H1 (cell line): ENCODE measurements at regions not wholly inside any gene's neighbourhood (a gene's known extent, or its start where the extent isn't known, plus 50 kb on each side); places are given as distances from the start of the nearest gene placed in this dataset.
"Not testable (repeated sequence)": the region's sequence is repeated elsewhere in the genome, so short reads cannot be mapped to it uniquely, and the experiment has no call there.

ENCODE experiments used
- CTCF ChIA-PET: fragments of 300-600 bp; sonication (Branson Sonifier 250); formaldehyde crosslinking; loops from one replicate; lab custom pipeline; 2021; ENCODE audit not compliant: partially characterized antibody; lab: Charles Lee
- POLR2A ChIA-PET: fragments of 300-600 bp; sonication (Branson Sonifier 250); formaldehyde crosslinking; loops from one replicate; lab custom pipeline; 2021; ENCODE audit warnings: inconsistent platforms; ENCODE audit not compliant: partially characterized antibody; lab: Charles Lee
- DNase-seq, 2 experiments: peaks; one replicate each; pipeline versions ENCODE4 v3.0.0 to v3.0.0-alpha.2; 2010 to 2022; ENCODE audit warnings: low spot score in 2 of 2, low read depth in 1 of 2, mixed read lengths in 1 of 2
- FAIRE-seq: peaks from 2 replicates; lab custom pipeline; 2011; peaks lifted over from hg19 to GRCh38; lab: Jason Lieb, UNC
- H2AFZ ChIP-seq: 2 replicates; pipeline ENCODE4 v1.8.1; 2012; ENCODE audit warnings: low read length, inconsistent platforms
- H2AK5ac ChIP-seq: 2 replicates; pipeline ENCODE4 v1.6.1; 2013; ENCODE audit warnings: low read depth, low read length
- H2BK120ac ChIP-seq: replicated peaks from 2 replicates; pipeline ENCODE3; 2013; ENCODE audit warnings: low read depth, low read length, inconsistent platforms
- H2BK12ac ChIP-seq: 2 replicates; pipeline ENCODE4 v1.6.1; 2013; ENCODE audit warnings: low read depth, low read length
- H2BK15ac ChIP-seq: 2 replicates; pipeline ENCODE4 v1.6.1; 2013; ENCODE audit warnings: low read length
- H2BK20ac ChIP-seq: 2 replicates; pipeline ENCODE4 v1.6.1; 2013; ENCODE audit warnings: low read length
- H2BK5ac ChIP-seq: 2 replicates; pipeline ENCODE4 v1.6.1; 2013; ENCODE audit warnings: low read depth, low read length
- H3K14ac ChIP-seq: 2 replicates; pipeline ENCODE4 v1.6.1; 2013; ENCODE audit warnings: inconsistent platforms; ENCODE audit not compliant: insufficient read length
- H3K18ac ChIP-seq: 2 replicates; pipeline ENCODE4 v1.6.1; 2013; ENCODE audit warnings: low read length; ENCODE audit errors: extremely low read depth
- H3K23ac ChIP-seq: 2 replicates; pipeline ENCODE4 v1.6.1; 2013; ENCODE audit warnings: inconsistent platforms; ENCODE audit not compliant: insufficient read length
- H3K23me2 ChIP-seq: 2 replicates; pipeline ENCODE4 v1.6.1; 2013; ENCODE audit warnings: low read depth, low read length
- H3K27ac ChIP-seq: 2 replicates; pipeline ENCODE4 v1.6.1; 2011; ENCODE audit warnings: low read depth, low read length, inconsistent platforms
- H3K27me3 ChIP-seq, 4 experiments: replicated peaks in 1 of 4; 1 replicate in 1 of 4; 2 replicates in 3 of 4; pipeline versions ENCODE4 v1.6.1 to v1.8.1; 2011 to 2013; ENCODE audit warnings: low read length in 3 of 4, mild to moderate bottlenecking in 3 of 4, inconsistent platforms in 2 of 4, mixed read lengths in 2 of 4, moderate library complexity in 1 of 4; ENCODE audit not compliant: control insufficient read depth in 3 of 4, insufficient read depth in 3 of 4; ENCODE audit errors: extremely low read depth in 1 of 4
- H3K36me3 ChIP-seq, 4 experiments: 2 replicates each; pipeline versions ENCODE4 v1.6.1 to v1.8.1; 2011 to 2013; ENCODE audit warnings: mild to moderate bottlenecking in 4 of 4, low read length in 3 of 4, moderate library complexity in 2 of 4, control low read depth in 1 of 4, inconsistent platforms in 1 of 4; ENCODE audit not compliant: insufficient read depth in 4 of 4, control insufficient read depth in 2 of 4
- H3K4ac ChIP-seq: replicated peaks from 2 replicates; pipeline ENCODE3; 2013; ENCODE audit warnings: low read length, low read depth, mixed read lengths, inconsistent platforms; ENCODE audit not compliant: insufficient read length
- H3K4me1 ChIP-seq, 4 experiments: replicated peaks in 1 of 4; 1 replicate in 1 of 4; 2 replicates in 3 of 4; pipeline versions ENCODE4 v1.6.1 to v1.8.1; 2011 to 2013; ENCODE audit warnings: low read length in 3 of 4, inconsistent platforms in 2 of 4, mixed read lengths in 1 of 4; ENCODE audit not compliant: insufficient read depth in 4 of 4, control insufficient read depth in 3 of 4
- H3K4me2 ChIP-seq, 2 experiments: 2 replicates each; pipeline versions ENCODE4 v1.6.1 to v1.8.1; 2011 to 2013; ENCODE audit warnings: low read depth in 2 of 2, low read length in 2 of 2, control low read depth in 1 of 2, inconsistent platforms in 1 of 2, mild to moderate bottlenecking in 1 of 2; ENCODE audit not compliant: insufficient read depth in 1 of 2
- H3K4me3 ChIP-seq, 4 experiments: fragments of 200-600, 300-600 bp in 1 of 4; sonication (generic), shearing (Covaris generic), sonication (Bioruptor Twin) in 1 of 4; 2 replicates each; pipeline versions ENCODE4 v1.5.1 to v1.8.1; 2011 to 2016; ENCODE audit warnings: low read length in 4 of 4, low read depth in 3 of 4, control low read depth in 2 of 4, inconsistent platforms in 2 of 4, mild to moderate bottlenecking in 2 of 4, mixed read lengths in 1 of 4, moderate library complexity in 1 of 4; ENCODE audit not compliant: insufficient read depth in 2 of 4; ENCODE audit errors: extremely low read depth in 1 of 4
- H3K56ac ChIP-seq: replicated peaks from 2 replicates; pipeline ENCODE3; 2013; ENCODE audit warnings: low read depth, mild to moderate bottlenecking, mixed read lengths, low read length, inconsistent platforms; ENCODE audit not compliant: insufficient read length
- H3K79me1 ChIP-seq: 2 replicates; pipeline ENCODE4 v1.6.1; 2013; ENCODE audit warnings: low read depth, low read length, control low read depth
- H3K79me2 ChIP-seq, 2 experiments: 2 replicates each; pipeline versions ENCODE4 v1.6.1 to v1.8.1; 2012 to 2013; ENCODE audit warnings: low read length in 2 of 2, mild to moderate bottlenecking in 2 of 2, inconsistent platforms in 1 of 2; ENCODE audit not compliant: insufficient read depth in 2 of 2, control insufficient read depth in 1 of 2
- H3K9ac ChIP-seq, 4 experiments: replicated peaks in 1 of 4; 1 replicate in 1 of 4; 2 replicates in 3 of 4; pipeline versions ENCODE4 v1.6.1 to v1.8.1; 2011 to 2013; ENCODE audit warnings: low read depth in 3 of 4, low read length in 3 of 4, control low read depth in 2 of 4, mild to moderate bottlenecking in 2 of 4, moderate library complexity in 2 of 4, inconsistent platforms in 1 of 4; ENCODE audit errors: extremely low read depth in 1 of 4
- H3K9me3 ChIP-seq, 2 experiments: 2 replicates each; pipeline versions ENCODE4 v1.6.1 to v1.8.1; 2012 to 2013; ENCODE audit warnings: mild to moderate bottlenecking in 2 of 2, moderate library complexity in 2 of 2, control low read depth in 1 of 2, inconsistent platforms in 1 of 2, low read depth in 1 of 2, low read length in 1 of 2, mixed read lengths in 1 of 2; ENCODE audit not compliant: insufficient read depth in 2 of 2
- H4K20me1 ChIP-seq, 2 experiments: replicated peaks in 1 of 2; 2 replicates each; pipeline versions ENCODE3 to v1.8.1; 2011 to 2013; ENCODE audit warnings: inconsistent platforms in 2 of 2, low read length in 2 of 2, mild to moderate bottlenecking in 1 of 2; ENCODE audit not compliant: insufficient read depth in 2 of 2, control insufficient read depth in 1 of 2
- H4K5ac ChIP-seq: 2 replicates; pipeline ENCODE4 v1.6.1; 2013; ENCODE audit warnings: low read length, low read depth, mixed read lengths, inconsistent platforms; ENCODE audit not compliant: insufficient read length
- H4K8ac ChIP-seq: 2 replicates; pipeline ENCODE4 v1.8.0; 2013; ENCODE audit warnings: mild to moderate bottlenecking, moderate library complexity, low read length, inconsistent platforms; ENCODE audit not compliant: insufficient read depth; ENCODE audit errors: extremely low read depth
- H4K91ac ChIP-seq: replicated peaks from 2 replicates; pipeline ENCODE3; 2013; ENCODE audit warnings: low read length, mixed read lengths, inconsistent platforms; ENCODE audit not compliant: insufficient read length
- BRCA1 ChIP-seq: IDR thresholded peaks from 2 replicates; pipeline ENCODE4 v1.6.1; 2012; ENCODE audit warnings: low read depth, low read length, improper control_type of control experiment
- WGBS, 2 experiments: shearing (Covaris generic) in 1 of 2; methylation state at CpG; one replicate each; pipeline versions ENCODE4 v1.1.6 to v1.1.7; 2013 to 2015; ENCODE audit warnings: low lambda C conversion rate in 2 of 2, mixed read lengths in 2 of 2, inconsistent platforms in 1 of 2, low coverage in 1 of 2, missing lambda C conversion rate in 1 of 2; ENCODE audit not compliant: insufficient replicate concordance in 2 of 2, insufficient coverage in 1 of 2, insufficient read length in 1 of 2; ENCODE audit errors: extremely low coverage in 1 of 2, missing lambda C conversion rate in 1 of 2; 5-methylcytosine and 5-hydroxymethylcytosine counted together

DNA sequence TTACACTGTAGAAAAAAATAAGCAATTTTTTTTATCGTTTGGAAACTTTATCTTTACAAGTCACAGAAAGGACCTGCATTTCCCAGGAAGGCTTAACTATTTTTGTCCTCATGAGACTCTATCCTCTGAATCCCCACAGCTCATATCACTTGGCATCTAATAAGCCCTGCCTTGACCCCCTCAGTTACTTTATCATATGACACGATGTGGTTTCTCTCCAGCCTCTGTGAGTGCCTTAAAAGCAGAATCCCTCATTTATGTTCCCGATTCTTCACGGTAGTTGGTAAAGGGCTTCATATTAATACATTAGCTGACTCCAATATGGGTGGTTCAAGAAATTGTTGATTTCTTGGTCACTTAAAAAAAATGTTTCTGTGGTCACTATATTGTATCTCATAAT lies 296.6 kb upstream of the GRAMD2B start:
- H3K79me1 ChIP-seq = no peaks in the 10 kb centered on the region; the same call in 1 of the 2 replicates
- H3K27me3 ChIP-seq = no peaks in the 10 kb centered on the region
- no peak overlapping the region for H3K4ac ChIP-seq
- POLR2A ChIA-PET = no interaction called here
- FAIRE-seq (no peak), DNase-seq (no peak)
- H3K23me2 ChIP-seq = no peaks in the 10 kb centered on the region
- H3K4me3 ChIP-seq = no peak overlapping the region
- H3K56ac ChIP-seq = no peak overlapping the region
- no peaks in the 10 kb centered on the region for H4K20me1 ChIP-seq
- CTCF ChIA-PET = no interaction called here
- no peak overlapping the region for H3K4me2 ChIP-seq
- TF ChIP-seq BRCA1 = no peak
- no peak overlapping the region for H2BK15ac ChIP-seq
- H3K18ac ChIP-seq = no peak overlapping the region
- no peak overlapping the region for H2BK5ac ChIP-seq
- no peaks in the 10 kb centered on the region for H3K79me2 ChIP-seq
- no peaks in the 10 kb centered on the region for H3K36me3 ChIP-seq
- no peak overlapping the region for H4K91ac ChIP-seq
- no peak overlapping the region for H4K5ac ChIP-seq
- H2AFZ ChIP-seq = no peak overlapping the region
- H3K4me1 ChIP-seq = peaks cover 0 to 15% (median 7%) of the 10 kb centered on the region in 4 experiments; a peak in 5 of 7 replicates
- no peaks in the 10 kb centered on the region for H3K9me3 ChIP-seq
- H3K14ac ChIP-seq = no peak overlapping the region
- no peak overlapping the region for H3K23ac ChIP-seq
- no peak overlapping the region for H2AK5ac ChIP-seq
- no peak overlapping the region for H2BK20ac ChIP-seq
- H3K9ac ChIP-seq = no peak overlapping the region
- no peak overlapping the region for H2BK12ac ChIP-seq
- WGBS, 2 experiments = 84% methylated on average over 4 of the region's 4 CpGs; no CpG with 5 or more reads in 1 of the 2 experiments
- peak overlapping the region; percentile 55 for H2BK120ac ChIP-seq
- no peak overlapping the region for H4K8ac ChIP-seq
- no peak overlapping the region for H3K27ac ChIP-seq

DNA sequence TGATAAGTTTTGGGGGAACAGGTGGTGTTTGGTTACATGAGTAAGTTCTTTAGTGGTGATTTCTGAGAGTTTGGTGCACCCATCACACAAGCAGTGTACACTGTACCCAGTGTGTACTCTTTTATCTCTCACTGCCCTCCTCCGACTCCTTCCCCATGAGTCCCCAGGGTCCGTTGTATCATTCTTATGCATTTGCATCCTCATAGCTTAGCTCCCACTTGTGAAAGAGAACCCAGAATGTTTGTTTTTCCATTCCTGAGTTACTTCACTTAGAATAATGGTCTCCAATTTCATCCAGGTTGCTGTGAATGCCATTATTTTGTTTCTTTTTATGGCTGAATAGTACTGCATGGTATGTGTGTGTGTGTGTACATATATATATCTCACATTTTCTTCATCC lies 295.8 kb upstream of the GRAMD2B start:
- DNase-seq, H3K79me1 ChIP-seq, H3K79me2 ChIP-seq, H3K36me3 ChIP-seq, H3K23ac ChIP-seq, H2BK120ac ChIP-seq, H3K9me3 ChIP-seq, POLR2A ChIA-PET, H3K56ac ChIP-seq, H3K4me2 ChIP-seq, H3K4ac ChIP-seq, H4K5ac ChIP-seq, FAIRE-seq, H3K27ac ChIP-seq, H3K14ac ChIP-seq, H2BK5ac ChIP-seq, H4K8ac ChIP-seq, H2AFZ ChIP-seq, H3K23me2 ChIP-seq, H2AK5ac ChIP-seq, H2BK12ac ChIP-seq, H2BK15ac ChIP-seq, H3K18ac ChIP-seq, H3K4me3 ChIP-seq, CTCF ChIA-PET, H3K27me3 ChIP-seq, H4K91ac ChIP-seq, H3K9ac ChIP-seq, H4K20me1 ChIP-seq, H2BK20ac ChIP-seq: not testable (repeated sequence)
- 71% methylated on average over 2 of the region's 2 CpGs; no CpG with 5 or more reads in 1 of the 2 experiments for WGBS, 2 experiments
- peaks cover 0 to 15% (median 7%) of the 10 kb centered on the region in 4 experiments; a peak in 5 of 7 replicates for H3K4me1 ChIP-seq
